HCT116 (cell line): ENCODE measurements at regions not wholly inside any gene's neighbourhood (a gene's known extent, or its start where the extent isn't known, plus 50 kb on each side); places are given as distances from the start of the nearest gene placed in this dataset.

ENCODE experiments used
- ATAC-seq: fragments of 200-7000 bp; cut with Tn5 transposase; 2 replicates; pipeline ENCODE4 v1.9.1; 2020; ENCODE audit warnings: mild to moderate bottlenecking, moderate library complexity
- BruUV-seq: library from RNA; stranded (reverse); fragments of 400-500 nt; replicated peaks from 2 replicates; lab custom pipeline; 2021; lab: Mats Ljungman, UMichigan
- CTCF ChIA-PET: fragments of 300-600 bp; sonication (Branson Sonifier 250); formaldehyde crosslinking; loops from one replicate; lab custom pipeline; 2021; ENCODE audit warnings: antibody characterized with exemption; lab: Charles Lee
- POLR2A ChIA-PET: fragments of 300-600, 350-600 bp; sonication (Branson Sonifier 250); formaldehyde crosslinking; loops from one replicate; lab custom pipeline; 2021; ENCODE audit warnings: antibody characterized with exemption; lab: Charles Lee
- RAD21 ChIA-PET, 2 experiments: fragments of 300-600 bp; sonication (Branson Sonifier 250); formaldehyde crosslinking; loops; one replicate each; lab custom pipeline; 2023; ENCODE audit warnings: low total read pairs in 2 of 2; ENCODE audit not compliant: uncharacterized antibody in 2 of 2, unreplicated experiment in 2 of 2, low non-redundant PET in 1 of 2; lab: Charles Lee
- DNase-seq: peaks from one replicate; pipeline ENCODE4 v3.0.0-alpha.2; 2010; ENCODE audit warnings: low read depth, low spot score
- H2AFZ ChIP-seq: fragments of 200-600 bp; shearing (Covaris generic), sonication (generic); 2 replicates; pipeline ENCODE4 v1.6.1; 2017; ENCODE audit warnings: low read depth, mixed run types, mixed read lengths, antibody characterized with exemption, low read length; ENCODE audit not compliant: poor library complexity, severe bottlenecking
- H3K27ac ChIP-seq: 2 replicates; pipeline ENCODE4 v1.5.1; 2012; ENCODE audit warnings: low read depth, low read length
- H3K27me3 ChIP-seq: fragments of 200-600 bp; sonication (generic); 2 replicates; pipeline ENCODE4 v1.6.1; 2016; ENCODE audit warnings: mixed run types, low read length, mixed read lengths; ENCODE audit not compliant: insufficient read depth
- H3K36me3 ChIP-seq, 2 experiments: fragments of 200-500 bp in 1 of 2; fragments of 200-600 bp in 1 of 2; sonication (Bioruptor generic) in 1 of 2; sonication (generic) in 1 of 2; 2 replicates each; pipeline versions ENCODE4 v1.5.1 to v1.6.1; 2014 to 2016; ENCODE audit warnings: low read length in 2 of 2, inconsistent platforms in 1 of 2, mixed read lengths in 1 of 2, mixed run types in 1 of 2; ENCODE audit not compliant: insufficient read depth in 2 of 2, control insufficient read depth in 1 of 2
- H3K4me1 ChIP-seq, 2 experiments: fragments of 200-600 bp in 1 of 2; sonication (generic) in 1 of 2; 2 replicates each; pipeline versions ENCODE4 v1.5.1 to v1.6.1; 2012 to 2017; ENCODE audit warnings: low read length in 2 of 2, inconsistent platforms in 1 of 2, mild to moderate bottlenecking in 1 of 2, mixed read lengths in 1 of 2, mixed run types in 1 of 2, moderate library complexity in 1 of 2; ENCODE audit not compliant: insufficient read depth in 2 of 2, control insufficient read depth in 1 of 2
- H3K4me2 ChIP-seq: fragments of 200-600 bp; sonication (generic); 2 replicates; pipeline ENCODE4 v1.6.1; 2017; ENCODE audit warnings: mixed run types, low read length, mixed read lengths
- H3K4me3 ChIP-seq, 2 experiments: fragments of 200-600 bp in 1 of 2; sonication (generic) in 1 of 2; replicated peaks in 1 of 2; 2 replicates each; pipeline ENCODE4 v1.5.1; 2011 to 2016; ENCODE audit warnings: low read length in 2 of 2, control low read depth in 1 of 2, low read depth in 1 of 2, mild to moderate bottlenecking in 1 of 2, mixed read lengths in 1 of 2, mixed run types in 1 of 2
- H3K79me2 ChIP-seq: fragments of 200-600 bp; sonication (generic); 2 replicates; pipeline ENCODE4 v1.6.1; 2017; ENCODE audit warnings: mild to moderate bottlenecking, mixed run types, low read length, moderate library complexity, mixed read lengths; ENCODE audit not compliant: insufficient read depth
- H3K9ac ChIP-seq: fragments of 200-600 bp; sonication (generic); 2 replicates; pipeline ENCODE4 v1.6.1; 2016; ENCODE audit warnings: low read length, mixed read lengths
- H3K9me2 ChIP-seq: fragments of 200-600 bp; sonication (generic), shearing (Covaris generic); 2 replicates; pipeline ENCODE4 v1.6.1; 2017; ENCODE audit warnings: mixed run types, mild to moderate bottlenecking, moderate library complexity; ENCODE audit not compliant: insufficient read depth
- H3K9me3 ChIP-seq, 2 experiments: fragments of 200-500 bp in 1 of 2; fragments of 200-600 bp in 1 of 2; sonication (Bioruptor generic) in 1 of 2; sonication (generic) in 1 of 2; 2 replicates each; pipeline ENCODE4 v1.6.1; 2014 to 2017; ENCODE audit warnings: low read length in 2 of 2, mixed read lengths in 2 of 2, inconsistent platforms in 1 of 2, low read depth in 1 of 2, mild to moderate bottlenecking in 1 of 2, mixed run types in 1 of 2, moderate library complexity in 1 of 2; ENCODE audit not compliant: control insufficient read depth in 1 of 2, insufficient read depth in 1 of 2
- H4K20me1 ChIP-seq: fragments of 200-600 bp; sonication (generic), shearing (Covaris generic); 2 replicates; pipeline ENCODE4 v1.6.1; 2017; ENCODE audit warnings: mixed run types, mild to moderate bottlenecking, moderate library complexity; ENCODE audit not compliant: insufficient read depth
- CTCF ChIP-seq, 3 experiments: fragments of 200-600 bp in 1 of 3; sonication (generic) in 1 of 3; IDR thresholded peaks in 2 of 3; conservative IDR thresholded peaks in 1 of 3; 2 replicates each; pipeline ENCODE4 v1.5.1; 2012 to 2017; ENCODE audit warnings: low read depth in 2 of 3, low read length in 2 of 3, antibody characterized with exemption in 1 of 3, borderline replicate concordance in 1 of 3, control low read depth in 1 of 3, mild to moderate bottlenecking in 1 of 3, mixed read lengths in 1 of 3, mixed run types in 1 of 3, moderate library complexity in 1 of 3; ENCODE audit not compliant: insufficient read depth in 1 of 3
- EGR1 ChIP-seq: IDR thresholded peaks from 2 replicates; pipeline ENCODE4 v1.6.1; 2012; ENCODE audit warnings: low read depth
- EZH2phosphoT487 ChIP-seq: fragments of 200-600 bp; IDR thresholded peaks from 2 replicates; pipeline ENCODE4 v1.6.1; 2018; ENCODE audit warnings: antibody characterized with exemption, borderline replicate concordance
- FOSL1 ChIP-seq: IDR thresholded peaks from 2 replicates; pipeline ENCODE4 v1.6.1; 2012; ENCODE audit warnings: low read depth
- MAX ChIP-seq: IDR thresholded peaks from 2 replicates; pipeline ENCODE4 v1.6.1; 2012
- POLR2AphosphoS5 ChIP-seq: IDR thresholded peaks from 2 replicates; pipeline ENCODE4 v1.6.1; 2011; ENCODE audit warnings: mild to moderate bottlenecking, low read depth, low read length, moderate library complexity
- RAD21 ChIP-seq: IDR thresholded peaks from 2 replicates; pipeline ENCODE4 v1.6.1; 2012; ENCODE audit warnings: low read depth, mild to moderate bottlenecking
- SIN3A ChIP-seq: IDR thresholded peaks from 2 replicates; pipeline ENCODE4 v1.6.1; 2012; ENCODE audit warnings: low read depth
- SP1 ChIP-seq: IDR thresholded peaks from 2 replicates; pipeline ENCODE4 v1.6.1; 2012; ENCODE audit warnings: low read depth
- YY1 ChIP-seq: IDR thresholded peaks from 2 replicates; pipeline ENCODE4 v1.6.1; 2011; ENCODE audit warnings: low read length, low read depth, moderate library complexity, mild to moderate bottlenecking; ENCODE audit not compliant: insufficient replicate concordance; ENCODE audit errors: extremely low read depth
- ZBTB33 ChIP-seq: IDR thresholded peaks from 2 replicates; pipeline ENCODE4 v1.6.1; 2011; ENCODE audit warnings: mild to moderate bottlenecking, low read length, moderate library complexity; ENCODE audit not compliant: insufficient replicate concordance; ENCODE audit errors: extremely low read depth
- ZFX ChIP-seq: fragments of 450-650 bp; IDR thresholded peaks from 2 replicates; pipeline ENCODE4 v1.6.1; 2017
- ZNF274 ChIP-seq: fragments of 200-500 bp; sonication (Bioruptor generic); IDR thresholded peaks from 2 replicates; pipeline ENCODE4 v1.6.1; 2014; ENCODE audit warnings: mild to moderate bottlenecking, low read depth, low read length, inconsistent platforms
- intact Hi-C: fragments of 100-400 bp; cut with micrococcal nuclease; formaldehyde crosslinking; loops from 2 replicates; pipeline ENCODE4 v1.10.0; 2022
- TF ChIP-seq, protein P1 (sequence below): IDR thresholded peaks from 2 replicates; pipeline ENCODE4 v1.6.1; 2012; ENCODE audit warnings: low read depth

- Histone ChIP-seq H3K27me3 (no peaks in the 10 kb centered on the region), H3K79me2 (no peaks in the 10 kb centered on the region), H3K4me1 (no peaks in the 10 kb centered on the region), H3K9ac (no peak overlapping the region), H3K27ac (no peak overlapping the region), H2AFZ (no peak overlapping the region), H3K9me2 (no peaks in the 10 kb centered on the region), H3K4me3 (no peak overlapping the region), H4K20me1 (no peaks in the 10 kb centered on the region), H3K4me2 (no peak overlapping the region), H3K9me3 (peaks cover 7 to 39% of the 10 kb centered on the region in 2 experiments; a peak in 2 of 4 replicates), H3K36me3 (no peaks in the 10 kb centered on the region)
- ATAC-seq (no peak), DNase-seq (no peak)
- CTCF ChIA-PET = no interaction called here
- no TSS peak for BruUV-seq
- POLR2A ChIA-PET = no interaction called here
- RAD21 ChIA-PET = no interaction called here
- TF ChIP-seq, protein P1, sequence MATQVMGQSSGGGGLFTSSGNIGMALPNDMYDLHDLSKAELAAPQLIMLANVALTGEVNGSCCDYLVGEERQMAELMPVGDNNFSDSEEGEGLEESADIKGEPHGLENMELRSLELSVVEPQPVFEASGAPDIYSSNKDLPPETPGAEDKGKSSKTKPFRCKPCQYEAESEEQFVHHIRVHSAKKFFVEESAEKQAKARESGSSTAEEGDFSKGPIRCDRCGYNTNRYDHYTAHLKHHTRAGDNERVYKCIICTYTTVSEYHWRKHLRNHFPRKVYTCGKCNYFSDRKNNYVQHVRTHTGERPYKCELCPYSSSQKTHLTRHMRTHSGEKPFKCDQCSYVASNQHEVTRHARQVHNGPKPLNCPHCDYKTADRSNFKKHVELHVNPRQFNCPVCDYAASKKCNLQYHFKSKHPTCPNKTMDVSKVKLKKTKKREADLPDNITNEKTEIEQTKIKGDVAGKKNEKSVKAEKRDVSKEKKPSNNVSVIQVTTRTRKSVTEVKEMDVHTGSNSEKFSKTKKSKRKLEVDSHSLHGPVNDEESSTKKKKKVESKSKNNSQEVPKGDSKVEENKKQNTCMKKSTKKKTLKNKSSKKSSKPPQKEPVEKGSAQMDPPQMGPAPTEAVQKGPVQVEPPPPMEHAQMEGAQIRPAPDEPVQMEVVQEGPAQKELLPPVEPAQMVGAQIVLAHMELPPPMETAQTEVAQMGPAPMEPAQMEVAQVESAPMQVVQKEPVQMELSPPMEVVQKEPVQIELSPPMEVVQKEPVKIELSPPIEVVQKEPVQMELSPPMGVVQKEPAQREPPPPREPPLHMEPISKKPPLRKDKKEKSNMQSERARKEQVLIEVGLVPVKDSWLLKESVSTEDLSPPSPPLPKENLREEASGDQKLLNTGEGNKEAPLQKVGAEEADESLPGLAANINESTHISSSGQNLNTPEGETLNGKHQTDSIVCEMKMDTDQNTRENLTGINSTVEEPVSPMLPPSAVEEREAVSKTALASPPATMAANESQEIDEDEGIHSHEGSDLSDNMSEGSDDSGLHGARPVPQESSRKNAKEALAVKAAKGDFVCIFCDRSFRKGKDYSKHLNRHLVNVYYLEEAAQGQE = no peak
- TF ChIP-seq MAX (no peak), ZBTB33 (no peak), SP1 (no peak), EZH2phosphoT487 (no peak), ZFX (no peak), FOSL1 (no peak), ZNF274 (no peak), EGR1 (no peak), RAD21 (no peak), POLR2AphosphoS5 (no peak), SIN3A (no peak), YY1 (no peak), CTCF (IDR thresholded peaks at IDR 0.05 in 2 of 3, conservative IDR thresholded peaks at IDR 0.05 in 1 of 3; ENCODE audit: borderline replicate concordance in 1 of 3, insufficient read depth in 1 of 3, low read depth in 2 of 3, low read length in 2 of 3) (no peak)
- intact Hi-C loops = no loop called here
These were observed 347.7 kb upstream of the FLRT2 start for GRCh38 chr14:85182282-85182681.
